SK-N-SH (cell line): ENCODE measurements at regions not wholly inside any gene's neighbourhood (a gene's known extent, or its start where the extent isn't known, plus 50 kb on each side); places are given as distances from the start of the nearest gene placed in this dataset.

Experiments used
- CTCF ChIP-seq: fragments of 200-600 bp; sonication (generic); IDR thresholded peaks from 2 replicates; pipeline ENCODE4 v1.6.1; 2017; ENCODE audit warnings: antibody characterized with exemption, mild to moderate bottlenecking, moderate library complexity
- NRF1 ChIP-seq: IDR thresholded peaks from 2 replicates; pipeline ENCODE4 v1.6.1; 2012; ENCODE audit warnings: low read depth, mild to moderate bottlenecking, low read length

GRCh38 chr5:50574121-50574520 lies 92.3 kb upstream of the PARP8 start:
- no peak for TF ChIP-seq NRF1
- TF ChIP-seq CTCF: no peak
